SK-N-MC (cell line): ENCODE measurements at regions not wholly inside any gene's neighbourhood (a gene's known extent, or its start where the extent isn't known, plus 50 kb on each side); places are given as distances from the start of the nearest gene placed in this dataset.

Source experiments
- DNase-seq: peaks from one replicate; pipeline ENCODE4 v3.0.0-alpha.2; 2011; ENCODE audit warnings: low read depth, low spot score
- H3K27ac ChIP-seq: fragments of 200-600 bp; sonication (generic); 2 replicates; pipeline ENCODE4 v1.5.1; 2016; ENCODE audit warnings: mixed run types
- H3K36me3 ChIP-seq: fragments of 200-600 bp; sonication (generic); 2 replicates; pipeline ENCODE4 v1.6.1; 2017; ENCODE audit warnings: antibody characterized with exemption, low read length, mixed read lengths; ENCODE audit not compliant: insufficient read depth
- H3K4me3 ChIP-seq: fragments of 200-600 bp; sonication (generic); 2 replicates; pipeline ENCODE4 v1.5.1; 2016
- H3K9ac ChIP-seq: fragments of 200-600 bp; sonication (generic); 2 replicates; pipeline ENCODE4 v1.8.0; 2017; ENCODE audit warnings: mixed run types, mixed read lengths; ENCODE audit not compliant: insufficient read length
- H3K9me3 ChIP-seq: fragments of 200-600 bp; sonication (generic); 2 replicates; pipeline ENCODE4 v1.6.1; 2017; ENCODE audit warnings: low read depth, mild to moderate bottlenecking, antibody characterized with exemption, low read length, moderate library complexity, mixed read lengths
- EZH2 ChIP-seq: fragments of 200-600 bp; sonication (generic); IDR thresholded peaks from one replicate; pipeline ENCODE4 v1.6.1; 2017; ENCODE audit warnings: antibody characterized with exemption
- FOXP2 ChIP-seq: optimal IDR thresholded peaks from 2 replicates; pipeline ENCODE3; 2011; ENCODE audit warnings: mild to moderate bottlenecking, moderate library complexity; ENCODE audit not compliant: insufficient read depth; ENCODE audit errors: extremely low read length, control extremely low read depth
- POLR2AphosphoS5 ChIP-seq: IDR thresholded peaks from 2 replicates; pipeline ENCODE4 v1.6.1; 2012; ENCODE audit warnings: mild to moderate bottlenecking, low read depth, low read length, borderline replicate concordance

GRCh38 chr2:30068067-30068466, 78.7 kb upstream of the YPEL5 start:
- 0 out of 2 replicates have a peak, but pooled peaks cover 4% of the 10 kb centered on the region for H3K36me3 ChIP-seq
- TF ChIP-seq POLR2AphosphoS5 (no peak), EZH2 (no peak), FOXP2 (no peak)
- no peak overlapping the region for H3K27ac ChIP-seq
- no peak overlapping the region for H3K9ac ChIP-seq
- DNase-seq: no peak
- peaks cover 15% of the 10 kb centered on the region; the same call in 1 of the 2 replicates for H3K9me3 ChIP-seq
- H3K4me3 ChIP-seq: no peak overlapping the region

- Histone ChIP-seq H3K9me3 (no peaks in the 10 kb centered on the region), H3K9ac (no peak overlapping the region), H3K36me3 (no peaks in the 10 kb centered on the region), H3K27ac (no peak overlapping the region), H3K4me3 (no peak overlapping the region)
- DNase-seq: peak; percentile 75
- no peak for TF ChIP-seq FOXP2
- TF ChIP-seq POLR2AphosphoS5: no peak
- TF ChIP-seq EZH2: no peak
Observed at GRCh38 chr2:30072250-30072842, 74.5 kb upstream of the YPEL5 start.

GRCh38 chr2:30073523-30073922, 73.3 kb upstream of the YPEL5 start:
- H3K9me3 ChIP-seq: no peaks in the 10 kb centered on the region
- no peaks in the 10 kb centered on the region for H3K36me3 ChIP-seq
- DNase-seq: peak; percentile 34
- H3K4me3 ChIP-seq: peak overlapping the region; percentile 61
- peak overlapping the region; percentile 54 for H3K9ac ChIP-seq
- H3K27ac ChIP-seq: peak overlapping the region; percentile 95
- TF ChIP-seq EZH2: no peak

GRCh38 chr2:30074023-30074422, 72.8 kb upstream of the YPEL5 start:
- no peak for DNase-seq
- no peak for TF ChIP-seq FOXP2
- TF ChIP-seq EZH2: no peak
- no peak for TF ChIP-seq POLR2AphosphoS5

GRCh38 chr2:30078521-30078920, 68.3 kb upstream of the YPEL5 start:
- DNase-seq: no peak
- Histone ChIP-seq H3K36me3 (no peaks in the 10 kb centered on the region), H3K27ac (no peak overlapping the region; the same call in 1 of the 2 replicates), H3K9me3 (no peaks in the 10 kb centered on the region), H3K4me3 (no peak overlapping the region), H3K9ac (no peak overlapping the region)
- TF ChIP-seq POLR2AphosphoS5: no peak
- no peak for TF ChIP-seq EZH2
- no peak for TF ChIP-seq FOXP2

More at GRCh38 chr2:30074023-30074422, 72.8 kb upstream of the YPEL5 start:
- no peaks in the 10 kb centered on the region for H3K36me3 ChIP-seq
- H3K27ac ChIP-seq: peak overlapping the region; percentile 95
- no peaks in the 10 kb centered on the region for H3K9me3 ChIP-seq
- peak overlapping the region; percentile 61 for H3K4me3 ChIP-seq
- H3K9ac ChIP-seq: peak overlapping the region; percentile 54

GRCh38 chr2:30084915-30085314, 61.9 kb upstream of the YPEL5 start:
- H3K9me3 ChIP-seq: no peaks in the 10 kb centered on the region
- H3K4me3 ChIP-seq: no peak overlapping the region
- H3K36me3 ChIP-seq: no peaks in the 10 kb centered on the region
- TF ChIP-seq FOXP2 (no peak), POLR2AphosphoS5 (no peak), EZH2 (no peak)
- no peak overlapping the region for H3K27ac ChIP-seq
- H3K9ac ChIP-seq: no peak overlapping the region
- no peak for DNase-seq

GRCh38 chr2:30089171-30089570, 57.6 kb upstream of the YPEL5 start:
- H3K36me3 ChIP-seq: no peaks in the 10 kb centered on the region
- no peak overlapping the region for H3K4me3 ChIP-seq
- H3K27ac ChIP-seq: no peak overlapping the region
- DNase-seq: no peak
- no peaks in the 10 kb centered on the region for H3K9me3 ChIP-seq
- no peak overlapping the region for H3K9ac ChIP-seq
- TF ChIP-seq EZH2 (no peak), POLR2AphosphoS5 (no peak), FOXP2 (no peak)

GRCh38 chr2:30095402-30095801, 51.4 kb upstream of the YPEL5 start:
- peak overlapping the region; percentile 82 for H3K27ac ChIP-seq
- H3K9me3 ChIP-seq: no peaks in the 10 kb centered on the region
- TF ChIP-seq POLR2AphosphoS5 (no peak), FOXP2 (no peak), EZH2 (no peak)
- peak overlapping the region; percentile 41 for H3K9ac ChIP-seq
- no peaks in the 10 kb centered on the region for H3K36me3 ChIP-seq
- H3K4me3 ChIP-seq: peak overlapping the region; percentile 4; the same call in 1 of the 2 replicates
- DNase-seq: peak; percentile 64

- TF ChIP-seq FOXP2 (no peak), EZH2 (no peak), POLR2AphosphoS5 (no peak)
Observed at GRCh38 chr2:30096451-30096850, 50.4 kb upstream of the YPEL5 start.

More at GRCh38 chr2:30096451-30096850, 50.4 kb upstream of the YPEL5 start:
- Histone ChIP-seq H3K9ac (no peak overlapping the region), H3K4me3 (no peak overlapping the region), H3K9me3 (no peaks in the 10 kb centered on the region), H3K27ac (no peak overlapping the region), H3K36me3 (peaks cover 3% of the 10 kb centered on the region)
- DNase-seq: no peak
